Suprapubic skin (tissue), 4 donors: ENCODE measurements at regions not wholly inside any gene's neighbourhood (a gene's known extent, or its start where the extent isn't known, plus 50 kb on each side); places are given as distances from the start of the nearest gene placed in this dataset.

Source experiments
- CTCF ChIP-seq, 2 donors: fragments of 200-600 bp in 1 of 2; fragments of 450-650 bp in 1 of 2; sonication (generic) in 1 of 2; IDR thresholded peaks; one replicate each; pipeline ENCODE4 v1.5.1; 2016 to 2019; ENCODE audit warnings: antibody characterized with exemption in 2 of 2, mild to moderate bottlenecking in 1 of 2, moderate library complexity in 1 of 2
- EP300 ChIP-seq: sonication (generic); formaldehyde crosslinking; IDR thresholded peaks from one replicate; pipeline ENCODE4 v1.6.1; 2017; ENCODE audit warnings: antibody characterized with exemption
- POLR2A ChIP-seq, 2 donors: fragments of 450-650 bp; IDR thresholded peaks; one replicate each; pipeline ENCODE4 v1.6.1; 2017; ENCODE audit warnings: antibody characterized with exemption in 2 of 2, mild to moderate bottlenecking in 2 of 2, moderate library complexity in 2 of 2
- POLR2AphosphoS5 ChIP-seq, 3 donors: sonication (generic); formaldehyde crosslinking; IDR thresholded peaks; one replicate each; pipeline ENCODE4 v1.6.1; 2017; ENCODE audit warnings: antibody characterized with exemption in 3 of 3

GRCh38 chr5:114207615-114208014 is 154.3 kb upstream of the KCNN2 start:
- TF ChIP-seq CTCF (IDR thresholded peaks at IDR 0.05) (no peak), POLR2AphosphoS5 (IDR thresholded peaks at IDR 0.05) (no peak), POLR2A (IDR thresholded peaks at IDR 0.05) (no peak), EP300 (no peak)
